HG03139 (cell line): ENCODE measurements at regions not wholly inside any gene's neighbourhood (a gene's known extent, or its start where the extent isn't known, plus 50 kb on each side); places are given as distances from the start of the nearest gene placed in this dataset.
A peak's percentile ranks its signal among the peaks of the same experiment; 100 is the strongest.

ENCODE experiments used
- ATAC-seq: cut with Tn5 transposase; IDR thresholded peaks from one replicate; pipeline ENCODE4 v1.9.1; 2021; ENCODE audit not compliant: unreplicated experiment

GRCh38 chr18:73861771-73862170 lies 285.9 kb downstream of the FBXO15 start:
- no peak for ATAC-seq

DNA sequence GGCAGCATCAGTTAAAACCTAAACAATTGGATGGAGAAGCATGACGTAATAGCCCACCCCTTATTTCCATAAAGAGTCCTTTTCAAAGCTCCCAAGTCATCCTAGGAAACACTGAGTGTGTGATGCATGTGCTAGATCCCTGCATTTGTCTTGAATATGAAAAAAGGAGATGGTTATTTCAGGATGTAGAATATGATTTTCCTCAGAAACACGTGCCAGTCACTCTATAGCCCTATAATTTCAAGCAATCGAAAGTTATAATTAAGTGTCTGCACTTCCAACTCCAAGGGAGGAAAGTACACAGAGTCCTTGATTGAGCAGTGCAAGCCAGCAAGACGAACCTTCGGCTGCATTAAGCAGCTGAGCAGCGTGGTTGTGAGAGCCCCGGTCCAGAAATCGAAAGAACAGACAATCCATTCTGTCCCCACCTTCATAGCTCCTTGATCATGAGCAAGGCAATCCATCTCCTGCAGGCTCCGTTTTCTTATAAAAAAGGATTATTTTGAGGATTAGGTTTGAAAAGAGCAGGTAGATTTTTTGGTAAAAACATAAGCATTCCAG lies 287.7 kb downstream of the FBXO15 start:
- ATAC-seq = no peak

DNA sequence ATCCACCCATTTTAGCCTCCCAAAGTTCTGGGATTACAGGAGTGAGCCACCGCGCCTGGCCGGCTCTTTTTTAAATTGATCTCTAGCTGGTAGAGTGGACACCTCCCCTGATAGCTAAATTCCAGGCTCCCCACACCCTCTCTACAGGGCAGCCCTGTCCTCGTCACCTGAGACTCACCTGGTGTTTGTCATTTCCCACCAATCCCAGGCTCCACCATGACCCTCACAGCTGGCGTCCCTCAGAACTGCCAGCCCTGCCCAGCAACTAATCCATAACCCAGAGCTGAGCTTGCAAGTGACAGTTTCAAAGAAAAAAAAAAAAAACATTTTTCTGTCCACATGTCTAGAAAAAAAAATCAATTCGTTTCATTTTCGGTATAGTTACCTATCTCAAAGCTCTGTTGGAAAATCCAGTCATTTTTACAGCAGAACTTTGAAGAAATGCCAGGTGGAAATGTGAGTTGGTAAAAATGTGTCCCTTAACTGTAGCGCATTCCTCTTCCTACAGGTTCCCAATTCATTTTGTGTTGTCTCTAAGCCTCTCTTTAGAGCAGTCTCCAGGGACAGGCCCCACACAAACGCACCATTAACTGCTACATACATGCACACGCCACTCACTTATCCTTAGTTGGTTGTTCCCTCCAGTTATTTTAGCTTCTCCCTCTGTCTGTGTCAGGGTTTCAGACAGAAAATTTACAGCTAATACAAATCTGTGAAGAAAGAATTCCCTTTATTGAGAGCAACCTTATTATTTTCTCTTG lies 294.7 kb downstream of the FBXO15 start:
- ATAC-seq = no peak

DNA sequence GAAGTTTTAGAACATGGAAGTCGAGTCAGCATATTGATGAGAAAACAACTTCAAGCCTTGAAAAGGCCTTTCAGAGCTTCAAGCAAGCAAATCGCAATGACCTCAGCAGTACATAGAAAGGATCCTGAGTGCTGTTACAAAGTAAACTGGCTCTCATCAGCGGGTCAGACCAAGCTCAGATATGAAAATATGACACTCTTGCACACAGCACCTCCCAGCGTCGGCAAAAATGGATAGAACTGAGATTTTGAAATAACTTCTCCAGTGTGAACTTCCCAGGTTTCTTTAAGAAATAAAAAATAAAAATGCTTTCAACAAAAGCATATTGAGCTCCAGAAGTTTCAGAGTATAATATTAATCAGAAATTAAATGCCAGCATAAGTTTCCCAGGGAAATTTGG lies 296.9 kb downstream of the FBXO15 start:
- ATAC-seq = no peak

- no peak for ATAC-seq
Measured at GRCh38 chr18:73848656-73849055, 299.0 kb downstream of the FBXO15 start.

GRCh38 chr18:73843455-73843854 lies 304.2 kb downstream of the FBXO15 start:
- ATAC-seq = no peak

- ATAC-seq = peak; percentile 80
Measured at GRCh38 chr18:73842795-73843394, 304.7 kb downstream of the FBXO15 start.

DNA sequence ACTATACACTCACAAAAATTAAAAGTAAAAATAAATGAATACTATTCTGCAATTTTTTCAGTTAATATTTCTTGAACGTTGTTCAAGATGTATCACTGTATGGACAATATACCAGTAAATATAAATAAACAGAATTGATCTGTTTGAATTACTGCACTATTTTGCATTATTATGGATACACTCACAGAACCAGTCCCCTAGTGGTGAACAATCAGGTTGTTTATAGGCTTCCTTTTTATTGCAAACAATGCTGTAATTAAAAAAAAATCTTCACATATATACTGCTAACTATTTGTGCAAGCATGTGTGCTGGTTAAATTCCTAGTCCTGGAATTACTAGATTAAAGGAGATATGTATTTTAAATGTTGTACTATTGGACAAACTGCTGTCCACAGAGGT lies 306.0 kb downstream of the FBXO15 start:
- ATAC-seq = no peak

GRCh38 chr18:73840319-73840945 lies 307.2 kb downstream of the FBXO15 start:
- no peak for ATAC-seq

- no peak for ATAC-seq
Measured at GRCh38 chr18:73839441-73839840, 308.2 kb downstream of the FBXO15 start.

DNA sequence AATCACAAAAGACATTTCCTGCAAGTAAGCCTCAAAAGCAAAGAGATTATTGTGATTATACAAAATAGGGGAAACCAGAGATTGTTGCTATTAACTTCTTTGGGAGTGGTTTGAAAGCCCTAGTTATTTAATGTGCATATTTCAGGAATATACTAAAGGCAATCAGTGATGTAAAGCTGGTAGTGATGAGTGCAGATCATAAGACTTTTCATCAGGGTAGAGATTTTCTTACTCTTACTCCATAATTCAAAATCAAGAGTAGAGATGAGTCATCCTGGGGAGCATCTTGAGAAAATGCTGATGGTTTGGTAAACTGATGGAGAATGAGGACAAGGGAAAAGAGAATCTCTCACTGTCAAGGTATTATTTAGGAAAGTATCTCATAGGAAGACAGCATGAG lies 309.5 kb downstream of the FBXO15 start:
- no peak for ATAC-seq

DNA sequence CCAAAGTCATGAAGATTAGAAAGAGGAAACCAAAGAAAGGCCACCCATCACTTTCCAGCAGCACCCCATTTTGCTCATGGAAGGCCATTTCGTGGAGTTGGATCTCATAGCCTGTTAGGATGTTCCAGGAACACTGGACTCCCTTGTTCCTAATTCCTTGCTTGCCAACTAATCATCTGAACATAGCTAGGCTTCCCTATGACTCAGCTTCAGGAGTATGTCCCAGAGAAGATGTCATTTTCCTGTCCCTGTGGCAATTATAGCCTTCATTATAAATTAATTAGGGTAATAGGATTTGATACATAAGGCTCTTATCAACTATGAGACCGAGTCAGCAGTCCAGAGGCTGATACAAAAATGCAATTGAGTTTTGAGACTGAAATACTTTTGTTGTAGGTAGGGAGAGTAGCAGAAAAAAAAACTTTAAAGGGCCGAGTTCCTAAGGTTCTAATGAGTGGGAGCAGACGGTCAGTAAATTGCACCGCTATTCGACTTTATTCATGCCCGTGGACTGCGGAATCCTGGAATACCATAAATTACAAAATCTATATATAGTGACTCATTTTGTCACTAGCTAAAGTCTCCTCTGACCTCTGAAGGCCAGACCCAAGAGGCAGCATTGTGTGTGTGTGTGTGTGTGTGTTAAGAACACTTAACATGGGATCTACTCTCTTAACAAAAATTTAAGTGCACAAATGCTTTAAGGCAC lies 311.8 kb downstream of the FBXO15 start:
- ATAC-seq = no peak

GRCh38 chr18:73835039-73835438 lies 312.6 kb downstream of the FBXO15 start:
- no peak for ATAC-seq

DNA sequence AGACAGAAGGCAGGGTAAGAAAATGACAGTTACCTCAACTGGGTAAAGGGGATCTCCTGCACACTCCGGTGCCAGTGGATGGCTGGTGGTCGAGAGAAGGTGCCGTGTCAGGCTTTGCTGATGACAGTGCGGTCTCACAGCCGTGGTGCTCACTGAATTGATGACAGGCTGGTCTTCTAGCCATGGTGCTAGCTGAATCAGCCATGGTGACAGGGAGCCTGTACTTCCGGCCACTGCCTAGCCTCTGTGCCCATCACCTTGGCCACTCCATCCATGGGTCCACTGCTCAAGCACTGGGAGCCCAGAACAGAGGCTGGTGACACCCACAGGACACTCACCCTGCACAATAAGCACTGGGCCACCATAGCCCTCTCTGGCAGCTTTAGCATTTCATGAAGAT lies 315.9 kb downstream of the FBXO15 start:
- no peak for ATAC-seq

GRCh38 chr18:73829146-73829545 lies 318.5 kb downstream of the FBXO15 start:
- ATAC-seq = no peak

DNA sequence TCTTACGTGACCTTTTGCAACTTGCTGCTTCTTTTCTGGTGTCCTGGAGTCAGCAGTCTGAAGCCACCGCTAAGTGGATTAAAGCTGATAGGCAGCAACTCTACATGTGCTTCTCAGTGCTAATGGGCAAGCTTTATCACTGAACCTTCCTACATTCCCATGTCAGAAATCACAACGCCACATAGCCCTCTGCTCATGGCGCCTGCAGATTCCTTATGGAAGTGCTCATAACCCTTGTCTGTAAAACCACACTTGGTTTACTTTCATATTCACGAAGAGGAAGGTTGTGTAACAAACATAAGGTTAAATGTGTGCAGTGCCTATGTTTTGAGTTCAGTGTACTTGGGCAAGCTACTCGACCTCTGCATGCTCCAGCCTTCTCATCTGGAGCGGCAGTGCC lies 319.8 kb downstream of the FBXO15 start:
- no peak for ATAC-seq

DNA sequence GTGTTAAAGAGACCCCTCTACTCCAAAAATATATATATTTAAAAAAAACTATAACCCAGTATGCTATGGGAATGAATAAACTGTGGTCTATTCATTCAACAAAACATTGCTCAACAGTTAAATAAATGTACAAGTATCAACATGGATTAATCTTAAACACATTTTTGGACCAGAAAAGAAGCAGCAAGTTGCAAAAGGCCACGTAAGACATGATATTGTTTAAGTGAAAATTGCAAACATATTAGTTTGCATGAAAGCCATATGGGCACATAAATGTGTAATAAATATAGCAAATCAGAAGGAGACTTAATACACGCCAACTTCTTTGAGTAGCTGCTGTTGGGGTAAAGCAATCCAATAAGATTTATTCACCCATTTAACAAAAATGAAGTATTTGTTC lies 321.5 kb downstream of the FBXO15 start:
- ATAC-seq = no peak

- no peak for ATAC-seq
Measured at GRCh38 chr18:73824671-73825070, 323.0 kb downstream of the FBXO15 start.

GRCh38 chr18:73812423-73812822 lies 335.2 kb downstream of the FBXO15 start:
- no peak for ATAC-seq

DNA sequence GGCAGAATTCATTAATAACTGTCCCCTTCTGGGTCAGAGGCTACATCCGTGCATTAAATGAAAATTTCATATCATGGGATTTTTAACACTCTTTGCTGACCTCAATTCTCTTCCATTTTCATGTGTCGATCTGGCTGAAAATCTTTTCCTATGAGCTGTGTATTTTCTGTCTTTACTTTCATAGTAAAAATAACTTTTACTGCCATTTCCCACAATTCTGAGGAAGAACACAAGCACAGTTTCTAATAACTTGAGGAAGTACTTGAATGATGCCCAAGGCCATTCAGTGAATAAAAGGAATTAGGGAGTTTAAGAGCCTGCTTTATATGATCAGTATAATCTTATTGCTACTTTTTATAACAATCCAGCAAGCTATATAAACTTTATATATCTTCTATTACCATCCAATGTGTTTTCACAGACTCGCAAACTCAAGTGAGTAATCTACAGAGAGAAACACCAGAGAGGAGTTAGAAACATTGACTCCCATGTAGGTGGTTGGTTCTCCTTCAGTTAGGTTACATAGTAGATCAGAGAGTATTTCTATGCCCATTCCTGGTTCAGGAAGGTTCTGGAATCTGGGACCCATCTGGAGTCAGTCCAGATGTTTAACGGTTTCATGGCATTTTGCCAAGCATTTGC lies 340.0 kb downstream of the FBXO15 start:
- ATAC-seq = no peak

DNA sequence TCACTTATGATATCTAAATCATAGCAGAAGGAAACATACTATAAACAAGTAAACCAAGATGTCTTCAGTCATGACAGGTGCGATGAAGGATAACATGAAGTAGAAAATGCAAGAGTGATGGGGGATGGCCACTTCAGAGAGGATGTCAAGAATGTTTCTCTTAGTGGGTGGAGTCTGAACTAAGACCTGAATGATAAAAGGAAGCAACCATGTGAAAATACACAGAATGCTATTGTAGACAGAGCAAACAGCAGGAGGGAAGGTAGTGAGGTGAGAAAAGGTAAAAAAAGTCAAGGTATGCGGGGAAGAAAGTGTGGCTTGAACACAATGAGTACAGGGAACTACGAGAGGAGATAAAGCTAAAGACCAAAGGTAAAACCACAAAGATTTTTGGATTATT lies 341.6 kb downstream of the FBXO15 start:
- no peak for ATAC-seq
